ENCODE measurements at regions not wholly inside any gene's neighbourhood (a gene's known extent, or its start where the extent isn't known, plus 50 kb on each side); places are given as distances from the start of the nearest gene placed in this dataset.

- intact Hi-C loops (cut with micrococcal nuclease): no loop called here
- DNase-seq (no peak), ATAC-seq (no peak)
Observed at GRCh38 chr2:126449677-126450076, 206.3 kb upstream of the GYPC start.

- ATAC-seq (no peak), DNase-seq (no peak)
- intact Hi-C loops (cut with micrococcal nuclease): no loop called here
Observed at GRCh38 chr2:126463892-126464674, 191.9 kb upstream of the GYPC start.

- ATAC-seq (no peak), DNase-seq (no peak)
- intact Hi-C loops (cut with micrococcal nuclease): no loop called here
Observed at GRCh38 chr2:126467367-126468054, 188.4 kb upstream of the GYPC start.

- intact Hi-C loops (cut with micrococcal nuclease): no loop called here
- ATAC-seq (no peak), DNase-seq (no peak)
Observed at GRCh38 chr2:126475031-126475430, 180.9 kb upstream of the GYPC start.

GRCh38 chr2:126476691-126477090 is 179.3 kb upstream of the GYPC start:
- no peak for DNase-seq
- ATAC-seq: no peak
- intact Hi-C loops (cut with micrococcal nuclease): no loop called here

GRCh38 chr2:126480033-126480432 is 175.9 kb upstream of the GYPC start:
- ATAC-seq (no peak), DNase-seq (no peak)
- intact Hi-C loops (cut with micrococcal nuclease): no loop called here

- ATAC-seq: no peak
- intact Hi-C loops (cut with micrococcal nuclease): no loop called here
- DNase-seq: no peak
Observed at GRCh38 chr2:126482582-126483464, 173.1 kb upstream of the GYPC start.

GRCh38 chr2:126494593-126494992 is 161.4 kb upstream of the GYPC start:
- DNase-seq: no peak
- intact Hi-C loops (cut with micrococcal nuclease): no loop called here
- ATAC-seq: no peak

GRCh38 chr2:126495189-126495588 is 160.8 kb upstream of the GYPC start:
- DNase-seq: no peak
- ATAC-seq: no peak
- intact Hi-C loops (cut with micrococcal nuclease): no loop called here

- intact Hi-C loops (cut with micrococcal nuclease): no loop called here
- no peak for ATAC-seq
- DNase-seq: no peak
Observed at GRCh38 chr2:126496493-126496892, 159.5 kb upstream of the GYPC start.

GRCh38 chr2:126503476-126503875 is 152.5 kb upstream of the GYPC start:
- intact Hi-C loops (cut with micrococcal nuclease): no loop called here
- no peak for ATAC-seq
- no peak for DNase-seq

- intact Hi-C loops (cut with micrococcal nuclease): no loop called here
- no peak for ATAC-seq
- no peak for DNase-seq
Observed at GRCh38 chr2:126504949-126505348, 151.0 kb upstream of the GYPC start.

GRCh38 chr2:126506786-126507185 is 149.2 kb upstream of the GYPC start:
- intact Hi-C loops (cut with micrococcal nuclease): no loop called here
- no peak for ATAC-seq
- DNase-seq: no peak

GRCh38 chr2:126507425-126507911 is 148.5 kb upstream of the GYPC start:
- intact Hi-C loops (cut with micrococcal nuclease): no loop called here
- DNase-seq: no peak
- ATAC-seq: no peak

- DNase-seq (no peak), ATAC-seq (no peak)
- intact Hi-C loops (cut with micrococcal nuclease): no loop called here
Observed at GRCh38 chr2:126510356-126510755, 145.6 kb upstream of the GYPC start.

GRCh38 chr2:126510960-126511359 is 145.0 kb upstream of the GYPC start:
- intact Hi-C loops (cut with micrococcal nuclease): no loop called here
- ATAC-seq (no peak), DNase-seq (no peak)

GRCh38 chr2:126512026-126512425 is 143.9 kb upstream of the GYPC start:
- intact Hi-C loops (cut with micrococcal nuclease): no loop called here
- no peak for DNase-seq
- no peak for ATAC-seq

- intact Hi-C loops (cut with micrococcal nuclease): no loop called here
- ATAC-seq (no peak), DNase-seq (no peak)
Observed at GRCh38 chr2:126513033-126513432, 142.9 kb upstream of the GYPC start.

- no peak for DNase-seq
Observed at GRCh38 chr2:126515471-126515870, 140.5 kb upstream of the GYPC start.

GRCh38 chr2:126518196-126518595 is 137.8 kb upstream of the GYPC start:
- DNase-seq: no peak
- no peak for ATAC-seq
- intact Hi-C loops (cut with micrococcal nuclease): no loop called here

More at GRCh38 chr2:126515471-126515870, 140.5 kb upstream of the GYPC start:
- intact Hi-C loops (cut with micrococcal nuclease): no loop called here
- ATAC-seq: no peak

Measured in left ventricle myocardium superior (tissue), 1 donor.